H1 (cell line): ENCODE measurements at regions not wholly inside any gene's neighbourhood (a gene's known extent, or its start where the extent isn't known, plus 50 kb on each side); places are given as distances from the start of the nearest gene placed in this dataset.

Experiments used
- CTCF ChIA-PET: fragments of 300-600 bp; sonication (Branson Sonifier 250); formaldehyde crosslinking; loops from one replicate; lab custom pipeline; 2021; ENCODE audit not compliant: partially characterized antibody; lab: Charles Lee
- POLR2A ChIA-PET: fragments of 300-600 bp; sonication (Branson Sonifier 250); formaldehyde crosslinking; loops from one replicate; lab custom pipeline; 2021; ENCODE audit warnings: inconsistent platforms; ENCODE audit not compliant: partially characterized antibody; lab: Charles Lee
- DNase-seq, 2 experiments: peaks; one replicate each; pipeline versions ENCODE4 v3.0.0 to v3.0.0-alpha.2; 2010 to 2022; ENCODE audit warnings: low spot score in 2 of 2, low read depth in 1 of 2, mixed read lengths in 1 of 2
- FAIRE-seq: peaks from 2 replicates; lab custom pipeline; 2011; peaks lifted over from hg19 to GRCh38; lab: Jason Lieb, UNC
- H2AFZ ChIP-seq: 2 replicates; pipeline ENCODE4 v1.8.1; 2012; ENCODE audit warnings: low read length, inconsistent platforms
- H2AK5ac ChIP-seq: 2 replicates; pipeline ENCODE4 v1.6.1; 2013; ENCODE audit warnings: low read depth, low read length
- H2BK120ac ChIP-seq: replicated peaks from 2 replicates; pipeline ENCODE3; 2013; ENCODE audit warnings: low read depth, low read length, inconsistent platforms
- H2BK12ac ChIP-seq: 2 replicates; pipeline ENCODE4 v1.6.1; 2013; ENCODE audit warnings: low read depth, low read length
- H2BK15ac ChIP-seq: 2 replicates; pipeline ENCODE4 v1.6.1; 2013; ENCODE audit warnings: low read length
- H2BK20ac ChIP-seq: 2 replicates; pipeline ENCODE4 v1.6.1; 2013; ENCODE audit warnings: low read length
- H2BK5ac ChIP-seq: 2 replicates; pipeline ENCODE4 v1.6.1; 2013; ENCODE audit warnings: low read depth, low read length
- H3K14ac ChIP-seq: 2 replicates; pipeline ENCODE4 v1.6.1; 2013; ENCODE audit warnings: inconsistent platforms; ENCODE audit not compliant: insufficient read length
- H3K18ac ChIP-seq: 2 replicates; pipeline ENCODE4 v1.6.1; 2013; ENCODE audit warnings: low read length; ENCODE audit errors: extremely low read depth
- H3K23ac ChIP-seq: 2 replicates; pipeline ENCODE4 v1.6.1; 2013; ENCODE audit warnings: inconsistent platforms; ENCODE audit not compliant: insufficient read length
- H3K23me2 ChIP-seq: 2 replicates; pipeline ENCODE4 v1.6.1; 2013; ENCODE audit warnings: low read depth, low read length
- H3K27ac ChIP-seq: 2 replicates; pipeline ENCODE4 v1.6.1; 2011; ENCODE audit warnings: low read depth, low read length, inconsistent platforms
- H3K27me3 ChIP-seq, 4 experiments: replicated peaks in 1 of 4; 1 replicate in 1 of 4; 2 replicates in 3 of 4; pipeline versions ENCODE4 v1.6.1 to v1.8.1; 2011 to 2013; ENCODE audit warnings: low read length in 3 of 4, mild to moderate bottlenecking in 3 of 4, inconsistent platforms in 2 of 4, mixed read lengths in 2 of 4, moderate library complexity in 1 of 4; ENCODE audit not compliant: control insufficient read depth in 3 of 4, insufficient read depth in 3 of 4; ENCODE audit errors: extremely low read depth in 1 of 4
- H3K36me3 ChIP-seq, 4 experiments: 2 replicates each; pipeline versions ENCODE4 v1.6.1 to v1.8.1; 2011 to 2013; ENCODE audit warnings: mild to moderate bottlenecking in 4 of 4, low read length in 3 of 4, moderate library complexity in 2 of 4, control low read depth in 1 of 4, inconsistent platforms in 1 of 4; ENCODE audit not compliant: insufficient read depth in 4 of 4, control insufficient read depth in 2 of 4
- H3K4ac ChIP-seq: replicated peaks from 2 replicates; pipeline ENCODE3; 2013; ENCODE audit warnings: low read length, low read depth, mixed read lengths, inconsistent platforms; ENCODE audit not compliant: insufficient read length
- H3K4me1 ChIP-seq, 4 experiments: replicated peaks in 1 of 4; 1 replicate in 1 of 4; 2 replicates in 3 of 4; pipeline versions ENCODE4 v1.6.1 to v1.8.1; 2011 to 2013; ENCODE audit warnings: low read length in 3 of 4, inconsistent platforms in 2 of 4, mixed read lengths in 1 of 4; ENCODE audit not compliant: insufficient read depth in 4 of 4, control insufficient read depth in 3 of 4
- H3K4me2 ChIP-seq, 2 experiments: 2 replicates each; pipeline versions ENCODE4 v1.6.1 to v1.8.1; 2011 to 2013; ENCODE audit warnings: low read depth in 2 of 2, low read length in 2 of 2, control low read depth in 1 of 2, inconsistent platforms in 1 of 2, mild to moderate bottlenecking in 1 of 2; ENCODE audit not compliant: insufficient read depth in 1 of 2
- H3K4me3 ChIP-seq, 4 experiments: fragments of 200-600, 300-600 bp in 1 of 4; sonication (generic), shearing (Covaris generic), sonication (Bioruptor Twin) in 1 of 4; 2 replicates each; pipeline versions ENCODE4 v1.5.1 to v1.8.1; 2011 to 2016; ENCODE audit warnings: low read length in 4 of 4, low read depth in 3 of 4, control low read depth in 2 of 4, inconsistent platforms in 2 of 4, mild to moderate bottlenecking in 2 of 4, mixed read lengths in 1 of 4, moderate library complexity in 1 of 4; ENCODE audit not compliant: insufficient read depth in 2 of 4; ENCODE audit errors: extremely low read depth in 1 of 4
- H3K56ac ChIP-seq: replicated peaks from 2 replicates; pipeline ENCODE3; 2013; ENCODE audit warnings: low read depth, mild to moderate bottlenecking, mixed read lengths, low read length, inconsistent platforms; ENCODE audit not compliant: insufficient read length
- H3K79me1 ChIP-seq: 2 replicates; pipeline ENCODE4 v1.6.1; 2013; ENCODE audit warnings: low read depth, low read length, control low read depth
- H3K79me2 ChIP-seq, 2 experiments: 2 replicates each; pipeline versions ENCODE4 v1.6.1 to v1.8.1; 2012 to 2013; ENCODE audit warnings: low read length in 2 of 2, mild to moderate bottlenecking in 2 of 2, inconsistent platforms in 1 of 2; ENCODE audit not compliant: insufficient read depth in 2 of 2, control insufficient read depth in 1 of 2
- H3K9ac ChIP-seq, 4 experiments: replicated peaks in 1 of 4; 1 replicate in 1 of 4; 2 replicates in 3 of 4; pipeline versions ENCODE4 v1.6.1 to v1.8.1; 2011 to 2013; ENCODE audit warnings: low read depth in 3 of 4, low read length in 3 of 4, control low read depth in 2 of 4, mild to moderate bottlenecking in 2 of 4, moderate library complexity in 2 of 4, inconsistent platforms in 1 of 4; ENCODE audit errors: extremely low read depth in 1 of 4
- H3K9me3 ChIP-seq, 2 experiments: 2 replicates each; pipeline versions ENCODE4 v1.6.1 to v1.8.1; 2012 to 2013; ENCODE audit warnings: mild to moderate bottlenecking in 2 of 2, moderate library complexity in 2 of 2, control low read depth in 1 of 2, inconsistent platforms in 1 of 2, low read depth in 1 of 2, low read length in 1 of 2, mixed read lengths in 1 of 2; ENCODE audit not compliant: insufficient read depth in 2 of 2
- H4K20me1 ChIP-seq, 2 experiments: replicated peaks in 1 of 2; 2 replicates each; pipeline versions ENCODE3 to v1.8.1; 2011 to 2013; ENCODE audit warnings: inconsistent platforms in 2 of 2, low read length in 2 of 2, mild to moderate bottlenecking in 1 of 2; ENCODE audit not compliant: insufficient read depth in 2 of 2, control insufficient read depth in 1 of 2
- H4K5ac ChIP-seq: 2 replicates; pipeline ENCODE4 v1.6.1; 2013; ENCODE audit warnings: low read length, low read depth, mixed read lengths, inconsistent platforms; ENCODE audit not compliant: insufficient read length
- H4K8ac ChIP-seq: 2 replicates; pipeline ENCODE4 v1.8.0; 2013; ENCODE audit warnings: mild to moderate bottlenecking, moderate library complexity, low read length, inconsistent platforms; ENCODE audit not compliant: insufficient read depth; ENCODE audit errors: extremely low read depth
- H4K91ac ChIP-seq: replicated peaks from 2 replicates; pipeline ENCODE3; 2013; ENCODE audit warnings: low read length, mixed read lengths, inconsistent platforms; ENCODE audit not compliant: insufficient read length
- KDM5A ChIP-seq: fragments of 200-600 bp; IDR thresholded peaks from 2 replicates; pipeline ENCODE4 v1.7.1; 2012; ENCODE audit warnings: mild to moderate bottlenecking, low read length, inconsistent platforms, mixed read lengths
- POLR2A ChIP-seq, 2 experiments: IDR thresholded peaks; 1 replicate in 1 of 2; 2 replicates in 1 of 2; pipeline ENCODE4 v1.6.1; 2011; ENCODE audit warnings: low read depth in 2 of 2, low read length in 2 of 2, mild to moderate bottlenecking in 2 of 2; ENCODE audit errors: control extremely low read depth in 1 of 2
- WGBS, 2 experiments: shearing (Covaris generic) in 1 of 2; methylation state at CpG; one replicate each; pipeline versions ENCODE4 v1.1.6 to v1.1.7; 2013 to 2015; ENCODE audit warnings: low lambda C conversion rate in 2 of 2, mixed read lengths in 2 of 2, inconsistent platforms in 1 of 2, low coverage in 1 of 2, missing lambda C conversion rate in 1 of 2; ENCODE audit not compliant: insufficient replicate concordance in 2 of 2, insufficient coverage in 1 of 2, insufficient read length in 1 of 2; ENCODE audit errors: extremely low coverage in 1 of 2, missing lambda C conversion rate in 1 of 2; 5-methylcytosine and 5-hydroxymethylcytosine counted together

- no peak overlapping the region for H4K5ac ChIP-seq
- H3K23me2 ChIP-seq: peaks cover 3% of the 10 kb centered on the region; the same call in 1 of the 2 replicates
- no peak overlapping the region for H2BK15ac ChIP-seq
- H3K27ac ChIP-seq: no peak overlapping the region
- no peak overlapping the region for H3K56ac ChIP-seq
- no peak overlapping the region for H3K4me3 ChIP-seq
- FAIRE-seq (no peak), DNase-seq (no peak)
- no peaks in the 10 kb centered on the region for H3K79me2 ChIP-seq
- H2BK20ac ChIP-seq: no peak overlapping the region
- H3K9ac ChIP-seq: no peak overlapping the region
- CTCF ChIA-PET: no interaction called here
- 96% methylated on average over 1 of the region's 1 CpG; no CpG with 5 or more reads in 1 of the 2 experiments for WGBS, 2 experiments
- H4K20me1 ChIP-seq: peaks cover 0 to 2% of the 10 kb centered on the region in 2 experiments
- H3K4me2 ChIP-seq: no peak overlapping the region
- POLR2A ChIA-PET: no interaction called here
- H2AFZ ChIP-seq: no peak overlapping the region
- no peak overlapping the region for H2BK5ac ChIP-seq
- H2BK12ac ChIP-seq: no peak overlapping the region
- no peak overlapping the region for H2BK120ac ChIP-seq
- no peak overlapping the region for H2AK5ac ChIP-seq
- TF ChIP-seq POLR2A (IDR thresholded peaks at IDR 0.05; ENCODE audit: control extremely low read depth in 1 of 2, low read depth in 2 of 2, low read length in 2 of 2): no peak
- TF ChIP-seq KDM5A: no peak
- no peak overlapping the region for H4K91ac ChIP-seq
- no peaks in the 10 kb centered on the region for H3K79me1 ChIP-seq
- no peak overlapping the region for H4K8ac ChIP-seq
- H3K14ac ChIP-seq: no peak overlapping the region
- no peak overlapping the region for H3K4ac ChIP-seq
- no peak overlapping the region for H3K23ac ChIP-seq
- H3K27me3 ChIP-seq: no peaks in the 10 kb centered on the region
- H3K36me3 ChIP-seq: no peaks in the 10 kb centered on the region
- no peaks in the 10 kb centered on the region for H3K4me1 ChIP-seq
- H3K9me3 ChIP-seq: peaks cover 3 to 12% of the 10 kb centered on the region in 2 experiments; a peak in 2 of 4 replicates
- no peak overlapping the region for H3K18ac ChIP-seq
These were observed 593.1 kb downstream of the EBF1 start for GRCh38 chr5:158506648-158507047.
